ENCODE measurements at regions not wholly inside any gene's neighbourhood (a gene's known extent, or its start where the extent isn't known, plus 50 kb on each side); places are given as distances from the start of the nearest gene placed in this dataset.

- TF ChIP-seq CTCF (IDR thresholded peaks at IDR 0.05) (no peak), POLR2A (IDR thresholded peaks at IDR 0.05) (no peak), EP300 (IDR thresholded peaks at IDR 0.05) (no peak)
Observed at GRCh38 chr1:194040496-194040895, 854.1 kb upstream of the B3GALT2 start.
